HG03571 (cell line): ENCODE measurements at regions not wholly inside any gene's neighbourhood (a gene's known extent, or its start where the extent isn't known, plus 50 kb on each side); places are given as distances from the start of the nearest gene placed in this dataset.
"Not testable (repeated sequence)": the region's sequence is repeated elsewhere in the genome, so short reads cannot be mapped to it uniquely, and the experiment has no call there.

Experiments
- ATAC-seq: cut with Tn5 transposase; IDR thresholded peaks from one replicate; pipeline ENCODE4 v1.9.1; 2021; ENCODE audit not compliant: unreplicated experiment

- ATAC-seq, result no peak
Measured at GRCh38 chr1:168490306-168490705, 53.5 kb downstream of the XCL2 start.

- ATAC-seq, result no peak
Measured at GRCh38 chr1:168488138-168488537, 55.7 kb downstream of the XCL2 start.

- ATAC-seq, result not testable (repeated sequence)
Measured at GRCh38 chr1:168486820-168487219, 57.0 kb downstream of the XCL2 start.

- ATAC-seq, result no peak
Measured at GRCh38 chr1:168485048-168485447, 58.7 kb downstream of the XCL2 start.

- no peak for ATAC-seq
Measured at GRCh38 chr1:168484083-168484482, 59.7 kb downstream of the XCL2 start.

GRCh38 chr1:168483539-168483938 lies 60.3 kb downstream of the XCL2 start:
- ATAC-seq, result no peak

- ATAC-seq, result no peak
Measured at GRCh38 chr1:168482106-168482505, 61.7 kb downstream of the XCL2 start.

GRCh38 chr1:168481586-168481985 lies 62.2 kb downstream of the XCL2 start:
- no peak for ATAC-seq

GRCh38 chr1:168480997-168481396 lies 62.8 kb downstream of the XCL2 start:
- no peak for ATAC-seq

GRCh38 chr1:168477792-168478191 lies 66.0 kb downstream of the XCL2 start:
- no peak for ATAC-seq

- no peak for ATAC-seq
Measured at GRCh38 chr1:168476588-168477385, 67.0 kb downstream of the XCL2 start.

GRCh38 chr1:168474322-168474721 lies 69.5 kb downstream of the XCL2 start:
- ATAC-seq, result no peak

GRCh38 chr1:168473126-168473525 lies 70.7 kb downstream of the XCL2 start:
- ATAC-seq, result no peak

- no peak for ATAC-seq
Measured at GRCh38 chr1:168472223-168472622, 71.6 kb downstream of the XCL2 start.

- no peak for ATAC-seq
Measured at GRCh38 chr1:168470901-168471431, 72.8 kb downstream of the XCL2 start.

GRCh38 chr1:168469690-168470089 lies 74.1 kb downstream of the XCL2 start:
- no peak for ATAC-seq

GRCh38 chr1:168468822-168469221 lies 75.0 kb downstream of the XCL2 start:
- ATAC-seq, result no peak

GRCh38 chr1:168468042-168468809 lies 75.6 kb downstream of the XCL2 start:
- no peak for ATAC-seq

- no peak for ATAC-seq
Measured at GRCh38 chr1:168467452-168467851, 76.3 kb downstream of the XCL2 start.

- ATAC-seq, result peak; percentile 49
Measured at GRCh38 chr1:168466714-168467131, 77.1 kb downstream of the XCL2 start.

- no peak for ATAC-seq
Measured at GRCh38 chr1:168466092-168466713, 77.6 kb downstream of the XCL2 start.

- ATAC-seq, result not testable (repeated sequence)
Measured at GRCh38 chr1:168461108-168461507, 82.7 kb downstream of the XCL2 start.
